ENCODE measurements at regions not wholly inside any gene's neighbourhood (a gene's known extent, or its start where the extent isn't known, plus 50 kb on each side); places are given as distances from the start of the nearest gene placed in this dataset.

DNA sequence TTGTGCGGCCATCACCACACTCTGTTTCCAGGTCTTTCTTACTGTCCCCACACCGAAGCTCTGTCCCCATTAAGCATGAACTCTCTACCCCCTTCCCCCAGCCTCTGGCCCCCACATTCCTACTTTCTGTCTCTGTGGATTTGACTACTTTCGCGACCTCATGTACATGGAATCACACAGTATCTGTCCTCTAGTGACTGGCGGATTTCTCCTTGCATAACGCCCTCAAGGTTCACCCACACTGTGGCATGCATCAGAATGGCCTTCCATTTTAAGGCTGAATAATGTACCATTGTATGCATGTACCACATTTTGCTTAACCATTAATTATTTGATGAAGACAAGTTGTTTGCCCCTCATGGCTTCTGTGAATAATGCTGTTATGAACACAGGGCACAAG lies 467.6 kb upstream of the HS6ST1 start:
- TF ChIP-seq, protein P1, sequence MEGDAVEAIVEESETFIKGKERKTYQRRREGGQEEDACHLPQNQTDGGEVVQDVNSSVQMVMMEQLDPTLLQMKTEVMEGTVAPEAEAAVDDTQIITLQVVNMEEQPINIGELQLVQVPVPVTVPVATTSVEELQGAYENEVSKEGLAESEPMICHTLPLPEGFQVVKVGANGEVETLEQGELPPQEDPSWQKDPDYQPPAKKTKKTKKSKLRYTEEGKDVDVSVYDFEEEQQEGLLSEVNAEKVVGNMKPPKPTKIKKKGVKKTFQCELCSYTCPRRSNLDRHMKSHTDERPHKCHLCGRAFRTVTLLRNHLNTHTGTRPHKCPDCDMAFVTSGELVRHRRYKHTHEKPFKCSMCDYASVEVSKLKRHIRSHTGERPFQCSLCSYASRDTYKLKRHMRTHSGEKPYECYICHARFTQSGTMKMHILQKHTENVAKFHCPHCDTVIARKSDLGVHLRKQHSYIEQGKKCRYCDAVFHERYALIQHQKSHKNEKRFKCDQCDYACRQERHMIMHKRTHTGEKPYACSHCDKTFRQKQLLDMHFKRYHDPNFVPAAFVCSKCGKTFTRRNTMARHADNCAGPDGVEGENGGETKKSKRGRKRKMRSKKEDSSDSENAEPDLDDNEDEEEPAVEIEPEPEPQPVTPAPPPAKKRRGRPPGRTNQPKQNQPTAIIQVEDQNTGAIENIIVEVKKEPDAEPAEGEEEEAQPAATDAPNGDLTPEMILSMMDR (IDR thresholded peaks at IDR 0.05; ENCODE audit: low read depth, low read length, missing input control) = no peak
- TF ChIP-seq RXRA (IDR thresholded peaks at IDR 0.05) (no peak), TAF1 (conservative IDR thresholded peaks at IDR 0.05) (no peak), FOXA2 (IDR thresholded peaks at IDR 0.05) (no peak)
- TF ChIP-seq, protein P2, sequence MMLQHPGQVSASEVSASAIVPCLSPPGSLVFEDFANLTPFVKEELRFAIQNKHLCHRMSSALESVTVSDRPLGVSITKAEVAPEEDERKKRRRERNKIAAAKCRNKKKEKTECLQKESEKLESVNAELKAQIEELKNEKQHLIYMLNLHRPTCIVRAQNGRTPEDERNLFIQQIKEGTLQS (IDR thresholded peaks at IDR 0.05) = no peak
- TF ChIP-seq, protein P3, sequence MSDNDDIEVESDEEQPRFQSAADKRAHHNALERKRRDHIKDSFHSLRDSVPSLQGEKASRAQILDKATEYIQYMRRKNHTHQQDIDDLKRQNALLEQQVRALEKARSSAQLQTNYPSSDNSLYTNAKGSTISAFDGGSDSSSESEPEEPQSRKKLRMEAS (IDR thresholded peaks at IDR 0.05) = no peak

Measured in liver (tissue), 3 donors.